ENCODE measurements at regions not wholly inside any gene's neighbourhood (a gene's known extent, or its start where the extent isn't known, plus 50 kb on each side); places are given as distances from the start of the nearest gene placed in this dataset.

DNA sequence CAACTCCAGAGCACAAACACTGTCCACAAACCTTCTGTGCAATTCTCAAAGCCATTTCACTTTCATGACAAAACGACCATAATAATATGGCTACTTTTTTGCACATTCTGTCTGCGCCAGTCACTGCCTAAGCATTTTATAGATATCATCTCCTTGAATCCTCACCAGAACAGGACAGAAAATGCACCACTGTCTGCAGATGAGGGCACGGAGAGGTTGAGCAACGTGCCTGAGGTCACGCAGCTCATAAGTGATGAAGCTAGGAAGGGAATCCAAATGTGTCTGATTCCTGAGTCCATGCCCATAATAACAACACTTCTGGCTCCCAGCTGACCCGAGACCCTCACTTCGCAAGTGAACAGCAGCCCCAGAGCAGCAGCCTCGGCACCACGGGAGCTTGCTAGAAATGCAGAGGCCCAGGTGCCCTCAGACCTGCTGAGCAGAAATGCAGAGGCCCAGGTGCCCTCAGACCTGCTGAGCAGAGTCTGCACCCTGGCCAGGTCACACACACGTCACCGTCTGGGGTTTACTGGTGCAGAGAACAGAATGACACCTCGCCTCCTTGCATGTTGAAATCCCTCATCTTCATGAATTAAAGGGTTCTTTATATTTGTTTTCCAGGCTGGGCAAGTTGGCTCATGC is 265.2 kb downstream of the BMP7 start:
- H3K27ac ChIP-seq (ENCODE audit: low read depth, low read length), result no peak overlapping the region
- no peak for TF ChIP-seq ATF3 (IDR thresholded peaks at IDR 0.05)
- no peak for TF ChIP-seq RAD21 (IDR thresholded peaks at IDR 0.05; ENCODE audit: low read depth)
- TF ChIP-seq YY1 (IDR thresholded peaks at IDR 0.05; ENCODE audit: extremely low read depth, insufficient replicate concordance, low read depth, low read length), result no peak
- no peak for TF ChIP-seq SP1 (IDR thresholded peaks at IDR 0.05; ENCODE audit: low read depth)
- TF ChIP-seq CEBPB (IDR thresholded peaks at IDR 0.05; ENCODE audit: low read depth), result no peak
- TF ChIP-seq TCF7L2 (IDR thresholded peaks at IDR 0.05; ENCODE audit: borderline replicate concordance, extremely low read depth, insufficient read depth, insufficient read length), result no peak
- no peak for TF ChIP-seq MAX (IDR thresholded peaks at IDR 0.05)
- TF ChIP-seq ZNF274 (IDR thresholded peaks at IDR 0.05; ENCODE audit: low read depth, low read length), result no peak
- TF ChIP-seq POLR2AphosphoS5 (IDR thresholded peaks at IDR 0.05; ENCODE audit: low read depth, low read length), result no peak
- no peak for TF ChIP-seq POLR2A (IDR thresholded peaks at IDR 0.05; ENCODE audit: borderline replicate concordance, extremely low read depth, insufficient read depth, insufficient read length)
- no peak for TF ChIP-seq ZFX (IDR thresholded peaks at IDR 0.05)
- TF ChIP-seq ZBTB33 (IDR thresholded peaks at IDR 0.05; ENCODE audit: extremely low read depth, insufficient replicate concordance, low read length), result no peak
- no peak for TF ChIP-seq SRF (IDR thresholded peaks at IDR 0.05; ENCODE audit: low read depth)
- TF ChIP-seq SIN3A (IDR thresholded peaks at IDR 0.05; ENCODE audit: low read depth), result no peak
- TF ChIP-seq EZH2 (IDR thresholded peaks at IDR 0.05), result no peak
- no peak for TF ChIP-seq EZH2phosphoT487 (IDR thresholded peaks at IDR 0.05; ENCODE audit: borderline replicate concordance)
- TF ChIP-seq, protein P1, sequence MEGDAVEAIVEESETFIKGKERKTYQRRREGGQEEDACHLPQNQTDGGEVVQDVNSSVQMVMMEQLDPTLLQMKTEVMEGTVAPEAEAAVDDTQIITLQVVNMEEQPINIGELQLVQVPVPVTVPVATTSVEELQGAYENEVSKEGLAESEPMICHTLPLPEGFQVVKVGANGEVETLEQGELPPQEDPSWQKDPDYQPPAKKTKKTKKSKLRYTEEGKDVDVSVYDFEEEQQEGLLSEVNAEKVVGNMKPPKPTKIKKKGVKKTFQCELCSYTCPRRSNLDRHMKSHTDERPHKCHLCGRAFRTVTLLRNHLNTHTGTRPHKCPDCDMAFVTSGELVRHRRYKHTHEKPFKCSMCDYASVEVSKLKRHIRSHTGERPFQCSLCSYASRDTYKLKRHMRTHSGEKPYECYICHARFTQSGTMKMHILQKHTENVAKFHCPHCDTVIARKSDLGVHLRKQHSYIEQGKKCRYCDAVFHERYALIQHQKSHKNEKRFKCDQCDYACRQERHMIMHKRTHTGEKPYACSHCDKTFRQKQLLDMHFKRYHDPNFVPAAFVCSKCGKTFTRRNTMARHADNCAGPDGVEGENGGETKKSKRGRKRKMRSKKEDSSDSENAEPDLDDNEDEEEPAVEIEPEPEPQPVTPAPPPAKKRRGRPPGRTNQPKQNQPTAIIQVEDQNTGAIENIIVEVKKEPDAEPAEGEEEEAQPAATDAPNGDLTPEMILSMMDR (IDR thresholded peaks at IDR 0.05 in 2 of 3, conservative IDR thresholded peaks at IDR 0.05 in 1 of 3; ENCODE audit: borderline replicate concordance in 1 of 3, insufficient read depth in 1 of 3, low read depth in 2 of 3, low read length in 2 of 3), result no peak
- intact Hi-C loops (cut with micrococcal nuclease), result no loop called here
- ChIA-PET RAD21 (ENCODE audit: low non-redundant PET in 1 of 2, low total read pairs in 2 of 2, uncharacterized antibody in 2 of 2, unreplicated experiment in 2 of 2) (no interaction called here), CTCF (no interaction called here), POLR2A (no interaction called here)
- no TSS peak for BruUV-seq (replicated peaks)
- no peak overlapping the region for H3K4me2 ChIP-seq (ENCODE audit: low read length)
- H3K4me1 ChIP-seq (ENCODE audit: control insufficient read depth in 1 of 2, insufficient read depth in 2 of 2, low read length in 2 of 2), result no peaks in the 10 kb centered on the region
- ATAC-seq (no peak), DNase-seq (ENCODE audit: low read depth, low spot score) (no peak)
- no peaks in the 10 kb centered on the region for H3K27me3 ChIP-seq (ENCODE audit: insufficient read depth, low read length)
- peaks cover 9 to 18% of the 10 kb centered on the region in 2 experiments; a peak in 2 of 4 replicates for H3K9me3 ChIP-seq (ENCODE audit: control insufficient read depth in 1 of 2, insufficient read depth in 1 of 2, low read depth in 1 of 2, low read length in 2 of 2)
- H2AFZ ChIP-seq (ENCODE audit: low read depth, low read length, poor library complexity, severe bottlenecking), result no peak overlapping the region
- H3K36me3 ChIP-seq (ENCODE audit: control insufficient read depth in 1 of 2, insufficient read depth in 2 of 2, low read length in 2 of 2), result no peaks in the 10 kb centered on the region
- H3K9me2 ChIP-seq (ENCODE audit: insufficient read depth), result no peaks in the 10 kb centered on the region
- H3K4me3 ChIP-seq (replicated peaks in 1 of 2; ENCODE audit: low read depth in 1 of 2, low read length in 2 of 2), result no peak overlapping the region
- no peak overlapping the region for H3K9ac ChIP-seq (ENCODE audit: low read length)
- H4K20me1 ChIP-seq (ENCODE audit: insufficient read depth), result no peaks in the 10 kb centered on the region
- no peaks in the 10 kb centered on the region for H3K79me2 ChIP-seq (ENCODE audit: insufficient read depth, low read length)
